T-cell (primary cell): ENCODE measurements at regions not wholly inside any gene's neighbourhood (a gene's known extent, or its start where the extent isn't known, plus 50 kb on each side); places are given as distances from the start of the nearest gene placed in this dataset.

Experiments used
- ATAC-seq, 4 experiments: fragments of 200-7000 bp in 3 of 4; fragments of 150-1000 bp in 1 of 4; cut with Tn5 transposase; replicated peaks in 1 of 4; 1 replicate in 3 of 4; 2 replicates in 1 of 4; pipeline ENCODE4 v1.10.0; 2021; ENCODE audit warnings: moderate library complexity in 3 of 4, mild to moderate bottlenecking in 2 of 4, moderate number of reproducible peaks in 1 of 4
- CTCF ChIA-PET, 2 donors: fragments of 300-600 bp; sonication (Branson Sonifier 250); formaldehyde crosslinking; loops; one replicate each; lab custom pipeline; 2022; ENCODE audit warnings: antibody characterized with exemption in 2 of 2; lab: Charles Lee
- POLR2A ChIA-PET, 2 donors: fragments of 300-600 bp; sonication (Branson Sonifier 250); formaldehyde crosslinking; loops; one replicate each; lab custom pipeline; 2022; ENCODE audit warnings: antibody characterized with exemption in 2 of 2; lab: Charles Lee
- DNase-seq, 35 experiments: peaks; one replicate each; pipeline versions ENCODE4 v3.0.0 to v3.0.0-alpha.2; 2013 to 2023
- H3K27ac ChIP-seq: one replicate; pipeline ENCODE4 v1.5.1; 2013; ENCODE audit warnings: low read length
- H3K27me3 ChIP-seq, 2 experiments: replicated peaks in 1 of 2; 1 replicate in 1 of 2; 2 replicates in 1 of 2; pipeline versions ENCODE4 v1.6.1 to v1.7.0; 2013; ENCODE audit warnings: low read length in 1 of 2, mixed read lengths in 1 of 2; ENCODE audit not compliant: control insufficient read depth in 2 of 2, insufficient read depth in 2 of 2; ENCODE audit errors: extremely low read depth in 1 of 2
- H3K36me3 ChIP-seq, 2 donors: 1 replicate in 1 of 2; 2 replicates in 1 of 2; pipeline versions ENCODE4 v1.6.1 to v1.7.0; 2013; ENCODE audit warnings: low read length in 1 of 2; ENCODE audit not compliant: control insufficient read depth in 2 of 2, insufficient read depth in 1 of 2; ENCODE audit errors: extremely low read depth in 1 of 2
- H3K4me1 ChIP-seq, 2 experiments: 1 replicate in 1 of 2; 2 replicates in 1 of 2; pipeline versions ENCODE4 v1.6.1 to v1.7.0; 2013; ENCODE audit warnings: low read length in 2 of 2, mixed read lengths in 1 of 2; ENCODE audit not compliant: insufficient read depth in 2 of 2, control insufficient read depth in 1 of 2; ENCODE audit errors: extremely low read depth in 1 of 2
- H3K4me3 ChIP-seq, 2 donors: 1 replicate in 1 of 2; 2 replicates in 1 of 2; pipeline versions ENCODE4 v1.5.1 to v1.7.0; 2013; ENCODE audit warnings: mild to moderate bottlenecking in 2 of 2, low read length in 1 of 2, moderate library complexity in 1 of 2; ENCODE audit not compliant: control insufficient read depth in 1 of 2; ENCODE audit errors: extremely low read depth in 1 of 2
- H3K9me3 ChIP-seq: 2 replicates; pipeline ENCODE4 v1.7.0; 2013
- H3K27ac Mint-ChIP-seq, 2 donors: one replicate each; pipeline ENCODE4 v1.8.0; 2020 to 2021; ENCODE audit warnings: mild to moderate bottlenecking in 2 of 2, mixed read lengths in 2 of 2
- H3K27me3 Mint-ChIP-seq, 2 donors: one replicate each; pipeline ENCODE4 v1.8.0; 2021 to 2022; ENCODE audit warnings: mixed read lengths in 2 of 2
- H3K36me3 Mint-ChIP-seq: one replicate; pipeline ENCODE4 v1.8.0; 2021; ENCODE audit warnings: mixed read lengths
- H3K4me1 Mint-ChIP-seq, 3 donors: one replicate each; pipeline ENCODE4 v1.8.0; 2020 to 2022; ENCODE audit warnings: mixed read lengths in 3 of 3, mild to moderate bottlenecking in 1 of 3
- H3K4me3 Mint-ChIP-seq, 3 donors: one replicate each; pipeline ENCODE4 v1.8.0; 2020 to 2022; ENCODE audit warnings: mild to moderate bottlenecking in 3 of 3, mixed read lengths in 3 of 3, moderate library complexity in 3 of 3
- H3K9me3 Mint-ChIP-seq, 3 donors: one replicate each; pipeline ENCODE4 v1.8.0; 2020 to 2022; ENCODE audit warnings: mixed read lengths in 3 of 3
- WGBS: methylation state at CpG from one replicate; pipeline ENCODE4 v1.1.5; 2013; ENCODE audit warnings: missing lambda C conversion rate; ENCODE audit not compliant: insufficient coverage; 5-methylcytosine and 5-hydroxymethylcytosine counted together

DNA sequence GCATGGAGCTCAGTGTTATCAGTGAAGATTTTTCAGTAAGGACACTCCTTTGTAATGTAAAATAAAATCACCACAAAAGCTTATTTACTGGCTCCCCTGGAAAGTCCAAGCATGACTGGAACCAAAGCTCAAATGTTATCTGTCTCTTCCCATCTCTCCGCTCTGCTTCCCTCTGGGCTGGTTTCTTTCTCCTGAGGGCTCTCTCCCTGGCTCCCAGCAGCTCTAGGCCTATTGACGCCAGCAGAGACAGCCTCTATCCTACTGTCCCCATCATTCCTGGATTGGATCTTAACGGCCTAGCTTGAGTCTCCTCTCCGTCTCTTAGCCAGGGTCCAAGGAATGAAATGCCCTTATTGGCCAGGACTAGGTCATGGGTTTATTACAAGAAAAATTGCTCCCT is 86.1 kb downstream of the TMEM167A start:
- H3K27me3 Mint-ChIP-seq, result peaks cover 0 to 2% of the 10 kb centered on the region in 2 donors
- CTCF ChIA-PET, result interaction anchor here in 1 of 2 donors (0.5 to 0.8 kb wide), 2 partner anchors 8 to 439 kb away, joined by 3 read pairs; no protein-coding TSS in a partner anchor
- WGBS, result 100% methylated on average over 2 of the region's 4 CpGs

DNA sequence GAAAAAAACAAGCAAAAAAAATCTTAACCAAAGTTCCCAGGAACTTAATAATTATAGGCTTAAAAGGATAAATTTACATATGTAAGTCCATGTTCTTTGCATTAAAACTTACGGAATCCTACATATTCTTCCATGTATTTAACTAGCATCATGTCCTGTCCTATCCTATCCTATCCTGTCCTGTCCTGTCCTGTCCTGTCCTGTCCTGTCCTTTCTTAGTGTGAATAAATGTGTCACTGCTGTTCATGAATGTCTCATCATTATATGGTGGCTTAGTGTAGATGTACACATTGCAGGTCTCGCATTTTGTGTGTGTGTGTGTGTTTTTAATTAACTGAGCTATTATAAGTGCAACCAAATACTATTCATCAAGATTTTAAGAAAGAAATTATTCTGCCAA is 90.0 kb downstream of the TMEM167A start:
- Mint-ChIP-seq H3K4me3 (no peak overlapping the region), H3K36me3 (no peaks in the 10 kb centered on the region), H3K9me3 (no peaks in the 10 kb centered on the region), H3K27ac (no peak overlapping the region), H3K4me1 (peaks cover 0 to 5% (median 2%) of the 10 kb centered on the region in 3 donors), H3K27me3 (peaks cover 0 to 2% of the 10 kb centered on the region in 2 donors)
- H3K9me3 ChIP-seq, result no peaks in the 10 kb centered on the region
- H3K27ac ChIP-seq, result no peak overlapping the region
- POLR2A ChIA-PET, result interaction anchor here in 1 of 2 donors (0.7 kb wide), 1 partner anchor 308 kb away, joined by 9 read pairs; no protein-coding TSS in a partner anchor
- CTCF ChIA-PET, result no interaction called here
- no peak overlapping the region for H3K4me3 ChIP-seq
- no peaks in the 10 kb centered on the region for H3K4me1 ChIP-seq
- ATAC-seq, result no peak
- H3K36me3 ChIP-seq, result no peaks in the 10 kb centered on the region
- no peak for DNase-seq
- peaks cover 0 to 2% of the 10 kb centered on the region in 2 experiments for H3K27me3 ChIP-seq
- no CpG with 5 or more reads among the region's 2 CpGs for WGBS

More for the DNA sequence above, 86.1 kb downstream of the TMEM167A start:
- no peak overlapping the region for H3K27ac Mint-ChIP-seq
- no peaks in the 10 kb centered on the region for H3K9me3 Mint-ChIP-seq
- H3K36me3 Mint-ChIP-seq, result no peaks in the 10 kb centered on the region
- H3K4me3 Mint-ChIP-seq, result no peak overlapping the region
- ATAC-seq (no peak), DNase-seq (no peak)
- H3K4me1 Mint-ChIP-seq, result no peaks in the 10 kb centered on the region
- H3K4me1 ChIP-seq, result no peaks in the 10 kb centered on the region
- no peaks in the 10 kb centered on the region for H3K36me3 ChIP-seq
- H3K27ac ChIP-seq, result no peak overlapping the region
- POLR2A ChIA-PET, result no interaction called here
- peaks cover 0 to 2% of the 10 kb centered on the region in 2 experiments for H3K27me3 ChIP-seq
- no peak overlapping the region for H3K4me3 ChIP-seq
- no peaks in the 10 kb centered on the region for H3K9me3 ChIP-seq

DNA sequence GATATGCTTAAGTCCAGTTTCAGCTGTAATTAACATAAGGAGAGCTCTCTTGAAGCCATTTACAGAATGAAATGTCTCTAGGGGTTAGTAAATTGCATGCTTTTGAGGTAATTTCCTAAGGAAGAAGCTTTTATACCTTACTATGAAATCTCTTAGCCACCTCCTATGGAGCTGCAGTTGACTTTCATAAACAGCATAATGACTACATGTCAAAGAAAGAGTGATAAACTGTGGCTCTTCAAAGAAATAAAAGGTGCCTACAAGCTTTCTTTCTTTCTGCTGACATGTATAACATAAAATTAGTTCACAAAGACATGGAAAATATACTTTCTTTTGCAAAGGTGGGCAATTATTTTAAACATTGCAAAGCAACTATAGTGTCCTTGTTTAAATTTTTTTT is 90.8 kb downstream of the TMEM167A start:
- Histone ChIP-seq H3K9me3 (no peaks in the 10 kb centered on the region), H3K4me1 (no peaks in the 10 kb centered on the region), H3K27me3 (peaks cover 0 to 2% of the 10 kb centered on the region in 2 experiments), H3K27ac (no peak overlapping the region), H3K36me3 (no peaks in the 10 kb centered on the region), H3K4me3 (no peak overlapping the region)
- CTCF ChIA-PET, result no interaction called here
- H3K36me3 Mint-ChIP-seq, result no peaks in the 10 kb centered on the region
- H3K4me1 Mint-ChIP-seq, result peaks cover 0 to 6% (median 2%) of the 10 kb centered on the region in 3 donors
- DNase-seq (no peak), ATAC-seq (no peak)
- peaks cover 0 to 2% of the 10 kb centered on the region in 2 donors for H3K27me3 Mint-ChIP-seq
- POLR2A ChIA-PET, result interaction anchor here in 1 of 2 donors (0.7 kb wide), 1 partner anchor 309 kb away, joined by 9 read pairs; no protein-coding TSS in a partner anchor
- H3K4me3 Mint-ChIP-seq, result no peak overlapping the region
- no peak overlapping the region for H3K27ac Mint-ChIP-seq
- H3K9me3 Mint-ChIP-seq, result no peaks in the 10 kb centered on the region

DNA sequence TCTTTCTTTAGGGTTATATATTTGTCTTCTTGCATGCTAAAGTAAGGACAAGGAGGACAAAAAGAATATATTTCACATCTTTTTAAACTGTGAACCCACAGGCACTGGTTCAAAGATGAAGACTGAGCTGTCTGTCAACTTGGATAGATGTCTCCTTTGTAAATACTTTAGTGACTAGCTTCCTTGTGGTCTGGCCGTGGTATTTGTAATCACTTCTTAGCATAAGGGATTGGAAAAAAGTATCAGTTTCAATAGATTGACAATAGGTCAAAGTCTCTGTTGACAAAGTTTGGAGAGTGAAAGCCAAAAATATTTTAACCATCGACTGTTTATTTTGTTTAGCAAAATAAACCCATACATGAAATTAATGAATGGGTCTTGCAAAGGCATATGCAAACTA is 91.4 kb downstream of the TMEM167A start:
- CTCF ChIA-PET, result no interaction called here

DNA sequence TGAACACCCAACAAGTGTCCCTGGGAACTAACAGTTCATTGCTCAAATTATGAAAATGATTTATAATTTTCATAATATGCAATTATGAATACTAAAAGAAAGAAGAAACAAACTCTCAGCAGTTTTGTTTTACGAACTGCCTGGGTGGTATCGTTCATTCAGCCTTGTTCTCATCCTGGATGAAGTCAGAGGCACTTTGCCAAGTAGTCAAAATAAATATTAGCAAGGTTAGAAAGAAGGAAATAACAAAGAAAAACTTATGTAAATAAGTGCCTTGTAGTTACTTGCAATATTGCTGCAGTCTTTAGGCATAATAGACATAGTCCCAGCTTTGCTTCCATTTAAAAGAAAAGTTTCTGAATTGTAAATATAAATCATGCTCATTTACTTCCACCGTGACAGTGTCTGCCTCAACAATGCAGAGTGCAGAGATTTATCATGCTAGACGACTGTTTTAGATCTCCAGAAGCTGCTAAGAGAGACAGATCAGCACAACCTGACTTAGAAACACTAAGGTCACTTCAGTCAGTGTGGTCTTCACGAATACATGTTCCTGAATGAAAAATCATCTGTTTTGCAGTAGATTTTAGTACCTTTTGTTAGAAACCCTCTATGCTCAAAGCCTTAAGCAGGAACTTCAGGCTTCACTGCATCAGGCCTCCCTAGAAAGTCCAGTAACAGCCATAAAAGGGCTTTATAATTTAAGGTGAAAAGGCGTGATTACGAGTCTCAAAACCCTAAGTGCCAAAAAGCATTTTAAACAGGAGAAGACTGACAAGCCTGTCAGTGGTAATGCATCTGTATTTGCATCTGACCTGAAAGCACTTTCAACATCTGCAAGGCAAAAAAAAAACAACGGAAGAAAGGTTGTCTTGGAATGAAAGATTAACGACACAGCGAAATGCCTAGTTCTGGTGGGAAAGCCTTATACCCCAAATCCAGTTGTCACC is 92.1 kb downstream of the TMEM167A start:
- H3K4me3 Mint-ChIP-seq, result no peak overlapping the region
- DNase-seq, result no peak
- H3K27me3 Mint-ChIP-seq, result no peaks in the 10 kb centered on the region
- H3K4me1 Mint-ChIP-seq, result peaks cover 0 to 6% (median 2%) of the 10 kb centered on the region in 3 donors
- Histone ChIP-seq H3K4me3 (no peak overlapping the region), H3K27ac (no peak overlapping the region), H3K4me1 (no peaks in the 10 kb centered on the region), H3K36me3 (no peaks in the 10 kb centered on the region), H3K9me3 (no peaks in the 10 kb centered on the region), H3K27me3 (no peaks in the 10 kb centered on the region)
- ChIA-PET POLR2A (no interaction called here), CTCF (no interaction called here)
- no peaks in the 10 kb centered on the region for H3K36me3 Mint-ChIP-seq
- no CpG with 5 or more reads among the region's 10 CpGs for WGBS
- no peaks in the 10 kb centered on the region for H3K9me3 Mint-ChIP-seq
- no peak for ATAC-seq
- no peak overlapping the region for H3K27ac Mint-ChIP-seq

More for the DNA sequence above, 91.4 kb downstream of the TMEM167A start:
- Mint-ChIP-seq H3K27ac (no peak overlapping the region), H3K27me3 (no peaks in the 10 kb centered on the region), H3K36me3 (no peaks in the 10 kb centered on the region), H3K4me1 (peaks cover 0 to 6% (median 2%) of the 10 kb centered on the region in 3 donors), H3K9me3 (no peaks in the 10 kb centered on the region), H3K4me3 (no peak overlapping the region)
- POLR2A ChIA-PET, result no interaction called here
- Histone ChIP-seq H3K36me3 (no peaks in the 10 kb centered on the region), H3K27ac (no peak overlapping the region), H3K9me3 (no peaks in the 10 kb centered on the region), H3K4me3 (no peak overlapping the region), H3K4me1 (no peaks in the 10 kb centered on the region), H3K27me3 (no peaks in the 10 kb centered on the region)
- no peak for ATAC-seq
- no peak for DNase-seq
- WGBS, result no CpG with 5 or more reads among the region's 2 CpGs

DNA sequence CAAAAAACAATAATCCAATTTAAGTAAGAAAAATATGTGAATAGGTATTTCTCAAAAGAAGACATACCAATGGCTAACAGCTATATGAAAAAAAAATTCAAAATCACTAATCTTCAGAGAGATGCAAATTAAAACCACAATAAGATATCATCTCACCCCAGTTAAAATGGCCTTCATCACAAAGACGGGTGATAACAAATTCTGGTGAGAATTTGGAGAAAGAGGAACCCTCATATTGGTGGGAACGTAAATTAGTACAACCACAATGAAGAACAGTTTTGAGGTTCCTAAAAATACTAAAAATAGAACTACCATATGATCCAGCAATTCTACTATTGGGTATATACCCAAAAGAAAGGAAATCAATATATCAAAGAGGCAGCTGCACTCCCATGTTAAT is 94.3 kb downstream of the TMEM167A start:
- no peaks in the 10 kb centered on the region for H3K36me3 ChIP-seq
- CTCF ChIA-PET, result interaction anchor here in 1 of 2 donors (0.9 kb wide), 1 partner anchor 8 kb away, joined by 3 read pairs; no protein-coding TSS in a partner anchor
- no CpG with 5 or more reads among the region's 2 CpGs for WGBS

More for the DNA sequence above, 94.3 kb downstream of the TMEM167A start:
- Histone ChIP-seq H3K4me1 (no peaks in the 10 kb centered on the region), H3K4me3 (no peak overlapping the region), H3K9me3 (no peaks in the 10 kb centered on the region), H3K27ac (no peak overlapping the region), H3K27me3 (no peaks in the 10 kb centered on the region)
- ATAC-seq (no peak), DNase-seq (no peak)
- peaks cover 0 to 6% (median 2%) of the 10 kb centered on the region in 3 donors for H3K4me1 Mint-ChIP-seq
- H3K36me3 Mint-ChIP-seq, result no peaks in the 10 kb centered on the region
- no peak overlapping the region for H3K4me3 Mint-ChIP-seq
- no peak overlapping the region for H3K27ac Mint-ChIP-seq
- H3K27me3 Mint-ChIP-seq, result peaks cover 0 to 4% of the 10 kb centered on the region in 2 donors
- POLR2A ChIA-PET, result no interaction called here
- H3K9me3 Mint-ChIP-seq, result peaks cover 0 to 2% (median 0%) of the 10 kb centered on the region in 3 donors
